H1 (cell line): ENCODE measurements at regions not wholly inside any gene's neighbourhood (a gene's known extent, or its start where the extent isn't known, plus 50 kb on each side); places are given as distances from the start of the nearest gene placed in this dataset.

Experiments
- CTCF ChIA-PET: fragments of 300-600 bp; sonication (Branson Sonifier 250); formaldehyde crosslinking; loops from one replicate; lab custom pipeline; 2021; ENCODE audit not compliant: partially characterized antibody; lab: Charles Lee
- POLR2A ChIA-PET: fragments of 300-600 bp; sonication (Branson Sonifier 250); formaldehyde crosslinking; loops from one replicate; lab custom pipeline; 2021; ENCODE audit warnings: inconsistent platforms; ENCODE audit not compliant: partially characterized antibody; lab: Charles Lee
- DNase-seq, 2 experiments: peaks; one replicate each; pipeline versions ENCODE4 v3.0.0 to v3.0.0-alpha.2; 2010 to 2022; ENCODE audit warnings: low spot score in 2 of 2, low read depth in 1 of 2, mixed read lengths in 1 of 2
- FAIRE-seq: peaks from 2 replicates; lab custom pipeline; 2011; peaks lifted over from hg19 to GRCh38; lab: Jason Lieb, UNC
- H2AFZ ChIP-seq: 2 replicates; pipeline ENCODE4 v1.8.1; 2012; ENCODE audit warnings: low read length, inconsistent platforms
- H2AK5ac ChIP-seq: 2 replicates; pipeline ENCODE4 v1.6.1; 2013; ENCODE audit warnings: low read depth, low read length
- H2BK120ac ChIP-seq: replicated peaks from 2 replicates; pipeline ENCODE3; 2013; ENCODE audit warnings: low read depth, low read length, inconsistent platforms
- H2BK12ac ChIP-seq: 2 replicates; pipeline ENCODE4 v1.6.1; 2013; ENCODE audit warnings: low read depth, low read length
- H2BK15ac ChIP-seq: 2 replicates; pipeline ENCODE4 v1.6.1; 2013; ENCODE audit warnings: low read length
- H2BK20ac ChIP-seq: 2 replicates; pipeline ENCODE4 v1.6.1; 2013; ENCODE audit warnings: low read length
- H2BK5ac ChIP-seq: 2 replicates; pipeline ENCODE4 v1.6.1; 2013; ENCODE audit warnings: low read depth, low read length
- H3K14ac ChIP-seq: 2 replicates; pipeline ENCODE4 v1.6.1; 2013; ENCODE audit warnings: inconsistent platforms; ENCODE audit not compliant: insufficient read length
- H3K18ac ChIP-seq: 2 replicates; pipeline ENCODE4 v1.6.1; 2013; ENCODE audit warnings: low read length; ENCODE audit errors: extremely low read depth
- H3K23ac ChIP-seq: 2 replicates; pipeline ENCODE4 v1.6.1; 2013; ENCODE audit warnings: inconsistent platforms; ENCODE audit not compliant: insufficient read length
- H3K23me2 ChIP-seq: 2 replicates; pipeline ENCODE4 v1.6.1; 2013; ENCODE audit warnings: low read depth, low read length
- H3K27ac ChIP-seq: 2 replicates; pipeline ENCODE4 v1.6.1; 2011; ENCODE audit warnings: low read depth, low read length, inconsistent platforms
- H3K27me3 ChIP-seq, 4 experiments: replicated peaks in 1 of 4; 1 replicate in 1 of 4; 2 replicates in 3 of 4; pipeline versions ENCODE4 v1.6.1 to v1.8.1; 2011 to 2013; ENCODE audit warnings: low read length in 3 of 4, mild to moderate bottlenecking in 3 of 4, inconsistent platforms in 2 of 4, mixed read lengths in 2 of 4, moderate library complexity in 1 of 4; ENCODE audit not compliant: control insufficient read depth in 3 of 4, insufficient read depth in 3 of 4; ENCODE audit errors: extremely low read depth in 1 of 4
- H3K36me3 ChIP-seq, 4 experiments: 2 replicates each; pipeline versions ENCODE4 v1.6.1 to v1.8.1; 2011 to 2013; ENCODE audit warnings: mild to moderate bottlenecking in 4 of 4, low read length in 3 of 4, moderate library complexity in 2 of 4, control low read depth in 1 of 4, inconsistent platforms in 1 of 4; ENCODE audit not compliant: insufficient read depth in 4 of 4, control insufficient read depth in 2 of 4
- H3K4ac ChIP-seq: replicated peaks from 2 replicates; pipeline ENCODE3; 2013; ENCODE audit warnings: low read length, low read depth, mixed read lengths, inconsistent platforms; ENCODE audit not compliant: insufficient read length
- H3K4me1 ChIP-seq, 4 experiments: replicated peaks in 1 of 4; 1 replicate in 1 of 4; 2 replicates in 3 of 4; pipeline versions ENCODE4 v1.6.1 to v1.8.1; 2011 to 2013; ENCODE audit warnings: low read length in 3 of 4, inconsistent platforms in 2 of 4, mixed read lengths in 1 of 4; ENCODE audit not compliant: insufficient read depth in 4 of 4, control insufficient read depth in 3 of 4
- H3K4me2 ChIP-seq, 2 experiments: 2 replicates each; pipeline versions ENCODE4 v1.6.1 to v1.8.1; 2011 to 2013; ENCODE audit warnings: low read depth in 2 of 2, low read length in 2 of 2, control low read depth in 1 of 2, inconsistent platforms in 1 of 2, mild to moderate bottlenecking in 1 of 2; ENCODE audit not compliant: insufficient read depth in 1 of 2
- H3K4me3 ChIP-seq, 4 experiments: fragments of 200-600, 300-600 bp in 1 of 4; sonication (generic), shearing (Covaris generic), sonication (Bioruptor Twin) in 1 of 4; 2 replicates each; pipeline versions ENCODE4 v1.5.1 to v1.8.1; 2011 to 2016; ENCODE audit warnings: low read length in 4 of 4, low read depth in 3 of 4, control low read depth in 2 of 4, inconsistent platforms in 2 of 4, mild to moderate bottlenecking in 2 of 4, mixed read lengths in 1 of 4, moderate library complexity in 1 of 4; ENCODE audit not compliant: insufficient read depth in 2 of 4; ENCODE audit errors: extremely low read depth in 1 of 4
- H3K56ac ChIP-seq: replicated peaks from 2 replicates; pipeline ENCODE3; 2013; ENCODE audit warnings: low read depth, mild to moderate bottlenecking, mixed read lengths, low read length, inconsistent platforms; ENCODE audit not compliant: insufficient read length
- H3K79me1 ChIP-seq: 2 replicates; pipeline ENCODE4 v1.6.1; 2013; ENCODE audit warnings: low read depth, low read length, control low read depth
- H3K79me2 ChIP-seq, 2 experiments: 2 replicates each; pipeline versions ENCODE4 v1.6.1 to v1.8.1; 2012 to 2013; ENCODE audit warnings: low read length in 2 of 2, mild to moderate bottlenecking in 2 of 2, inconsistent platforms in 1 of 2; ENCODE audit not compliant: insufficient read depth in 2 of 2, control insufficient read depth in 1 of 2
- H3K9ac ChIP-seq, 4 experiments: replicated peaks in 1 of 4; 1 replicate in 1 of 4; 2 replicates in 3 of 4; pipeline versions ENCODE4 v1.6.1 to v1.8.1; 2011 to 2013; ENCODE audit warnings: low read depth in 3 of 4, low read length in 3 of 4, control low read depth in 2 of 4, mild to moderate bottlenecking in 2 of 4, moderate library complexity in 2 of 4, inconsistent platforms in 1 of 4; ENCODE audit errors: extremely low read depth in 1 of 4
- H3K9me3 ChIP-seq, 2 experiments: 2 replicates each; pipeline versions ENCODE4 v1.6.1 to v1.8.1; 2012 to 2013; ENCODE audit warnings: mild to moderate bottlenecking in 2 of 2, moderate library complexity in 2 of 2, control low read depth in 1 of 2, inconsistent platforms in 1 of 2, low read depth in 1 of 2, low read length in 1 of 2, mixed read lengths in 1 of 2; ENCODE audit not compliant: insufficient read depth in 2 of 2
- H4K20me1 ChIP-seq, 2 experiments: replicated peaks in 1 of 2; 2 replicates each; pipeline versions ENCODE3 to v1.8.1; 2011 to 2013; ENCODE audit warnings: inconsistent platforms in 2 of 2, low read length in 2 of 2, mild to moderate bottlenecking in 1 of 2; ENCODE audit not compliant: insufficient read depth in 2 of 2, control insufficient read depth in 1 of 2
- H4K5ac ChIP-seq: 2 replicates; pipeline ENCODE4 v1.6.1; 2013; ENCODE audit warnings: low read length, low read depth, mixed read lengths, inconsistent platforms; ENCODE audit not compliant: insufficient read length
- H4K8ac ChIP-seq: 2 replicates; pipeline ENCODE4 v1.8.0; 2013; ENCODE audit warnings: mild to moderate bottlenecking, moderate library complexity, low read length, inconsistent platforms; ENCODE audit not compliant: insufficient read depth; ENCODE audit errors: extremely low read depth
- H4K91ac ChIP-seq: replicated peaks from 2 replicates; pipeline ENCODE3; 2013; ENCODE audit warnings: low read length, mixed read lengths, inconsistent platforms; ENCODE audit not compliant: insufficient read length
- KDM1A ChIP-seq: fragments of 200-600, 300-600 bp; sonication (generic); IDR thresholded peaks from 2 replicates; pipeline ENCODE4 v1.7.1; 2016; ENCODE audit warnings: mild to moderate bottlenecking, low read length, borderline replicate concordance
- TEAD4 ChIP-seq: IDR thresholded peaks from 2 replicates; pipeline ENCODE4 v1.6.1; 2012; ENCODE audit warnings: low read depth, low read length, inconsistent platforms, mixed read lengths
- WGBS, 2 experiments: shearing (Covaris generic) in 1 of 2; methylation state at CpG; one replicate each; pipeline versions ENCODE4 v1.1.6 to v1.1.7; 2013 to 2015; ENCODE audit warnings: low lambda C conversion rate in 2 of 2, mixed read lengths in 2 of 2, inconsistent platforms in 1 of 2, low coverage in 1 of 2, missing lambda C conversion rate in 1 of 2; ENCODE audit not compliant: insufficient replicate concordance in 2 of 2, insufficient coverage in 1 of 2, insufficient read length in 1 of 2; ENCODE audit errors: extremely low coverage in 1 of 2, missing lambda C conversion rate in 1 of 2; 5-methylcytosine and 5-hydroxymethylcytosine counted together

DNA sequence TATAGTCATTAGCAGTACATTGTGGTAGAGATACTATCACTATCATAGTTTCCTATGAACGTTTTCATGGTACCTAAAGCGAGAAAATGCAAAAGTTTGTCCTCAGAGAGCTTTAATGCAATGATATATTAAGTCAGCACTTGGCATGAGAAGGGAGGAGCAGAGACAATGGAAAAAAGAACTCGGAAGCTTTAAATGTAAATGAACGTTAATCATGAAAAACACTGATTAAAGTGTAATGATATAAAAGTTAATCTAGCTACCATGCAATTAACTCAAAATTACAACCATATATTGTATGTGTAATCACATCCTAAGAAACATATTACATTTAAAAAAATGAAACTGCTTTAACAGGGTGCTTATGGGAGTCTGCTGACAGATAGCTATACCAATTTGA is 282.7 kb downstream of the HDGFL1 start:
- Histone ChIP-seq H3K23ac (no peak overlapping the region), H3K14ac (no peak overlapping the region), H4K8ac (no peak overlapping the region), H3K9ac (no peak overlapping the region), H2BK20ac (no peak overlapping the region), H2BK120ac (no peak overlapping the region), H3K36me3 (peaks cover 0 to 3% (median 0%) of the 10 kb centered on the region in 4 experiments; a peak in 1 of 8 replicates), H4K91ac (no peak overlapping the region), H3K56ac (no peak overlapping the region), H3K4me3 (no peak overlapping the region), H3K79me1 (no peaks in the 10 kb centered on the region), H3K23me2 (no peaks in the 10 kb centered on the region), H2AFZ (no peak overlapping the region), H3K18ac (no peak overlapping the region), H2BK12ac (no peak overlapping the region), H4K5ac (no peak overlapping the region), H2BK15ac (no peak overlapping the region), H3K27ac (no peak overlapping the region), H4K20me1 (no peaks in the 10 kb centered on the region), H3K79me2 (no peaks in the 10 kb centered on the region), H3K4me1 (no peaks in the 10 kb centered on the region), H3K4me2 (no peak overlapping the region), H3K4ac (no peak overlapping the region), H3K27me3 (no peaks in the 10 kb centered on the region), H2AK5ac (no peak overlapping the region), H3K9me3 (peaks cover 4% of the 10 kb centered on the region in 2 experiments; a peak in 1 of 4 replicates), H2BK5ac (no peak overlapping the region)
- 90% methylated on average over 4 of the region's 4 CpGs; no CpG with 5 or more reads in 1 of the 2 experiments for WGBS, 2 experiments
- DNase-seq (no peak), FAIRE-seq (no peak)
- ChIA-PET CTCF (no interaction called here), POLR2A (no interaction called here)
- no peak for TF ChIP-seq TEAD4
- no peak for TF ChIP-seq KDM1A
